ENCODE measurements at regions not wholly inside any gene's neighbourhood (a gene's known extent, or its start where the extent isn't known, plus 50 kb on each side); places are given as distances from the start of the nearest gene placed in this dataset.

DNA sequence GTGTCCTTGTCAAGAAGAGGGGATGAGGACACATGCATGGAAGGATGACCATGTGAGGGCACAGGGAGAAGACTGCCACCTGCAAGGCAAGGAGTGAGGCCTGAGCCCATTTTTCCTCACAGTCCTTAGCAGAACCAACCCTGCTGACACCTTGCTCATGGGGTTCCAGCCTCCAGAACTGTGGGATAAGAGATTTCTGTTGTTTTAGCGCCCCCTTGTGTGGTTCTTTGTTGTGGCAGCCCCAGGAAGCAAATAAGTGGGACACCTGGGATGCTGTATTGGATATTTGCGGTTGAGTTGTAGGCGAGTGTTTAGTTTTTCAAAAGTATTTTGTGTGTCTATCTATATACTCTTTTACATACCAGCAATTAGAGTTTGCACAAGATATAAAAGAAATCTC lies 206.4 kb downstream of the NXNL2 start:
- Histone ChIP-seq H3K36me3 (ENCODE audit: control insufficient read depth, insufficient read depth, low read length) (no peaks in the 10 kb centered on the region), H3K27me3 (ENCODE audit: control insufficient read depth, insufficient read depth, low read length) (no peaks in the 10 kb centered on the region), H3K27ac (ENCODE audit: low read length) (no peak overlapping the region), H3K4me1 (ENCODE audit: control insufficient read depth, insufficient read depth, low read length) (no peaks in the 10 kb centered on the region), H3K4me3 (ENCODE audit: low read depth in 2 of 2, low read length in 2 of 2) (no peak overlapping the region), H3K9me3 (ENCODE audit: control insufficient read depth, insufficient read depth, low read depth, low read length) (no peaks in the 10 kb centered on the region)
- TF ChIP-seq, protein P1, sequence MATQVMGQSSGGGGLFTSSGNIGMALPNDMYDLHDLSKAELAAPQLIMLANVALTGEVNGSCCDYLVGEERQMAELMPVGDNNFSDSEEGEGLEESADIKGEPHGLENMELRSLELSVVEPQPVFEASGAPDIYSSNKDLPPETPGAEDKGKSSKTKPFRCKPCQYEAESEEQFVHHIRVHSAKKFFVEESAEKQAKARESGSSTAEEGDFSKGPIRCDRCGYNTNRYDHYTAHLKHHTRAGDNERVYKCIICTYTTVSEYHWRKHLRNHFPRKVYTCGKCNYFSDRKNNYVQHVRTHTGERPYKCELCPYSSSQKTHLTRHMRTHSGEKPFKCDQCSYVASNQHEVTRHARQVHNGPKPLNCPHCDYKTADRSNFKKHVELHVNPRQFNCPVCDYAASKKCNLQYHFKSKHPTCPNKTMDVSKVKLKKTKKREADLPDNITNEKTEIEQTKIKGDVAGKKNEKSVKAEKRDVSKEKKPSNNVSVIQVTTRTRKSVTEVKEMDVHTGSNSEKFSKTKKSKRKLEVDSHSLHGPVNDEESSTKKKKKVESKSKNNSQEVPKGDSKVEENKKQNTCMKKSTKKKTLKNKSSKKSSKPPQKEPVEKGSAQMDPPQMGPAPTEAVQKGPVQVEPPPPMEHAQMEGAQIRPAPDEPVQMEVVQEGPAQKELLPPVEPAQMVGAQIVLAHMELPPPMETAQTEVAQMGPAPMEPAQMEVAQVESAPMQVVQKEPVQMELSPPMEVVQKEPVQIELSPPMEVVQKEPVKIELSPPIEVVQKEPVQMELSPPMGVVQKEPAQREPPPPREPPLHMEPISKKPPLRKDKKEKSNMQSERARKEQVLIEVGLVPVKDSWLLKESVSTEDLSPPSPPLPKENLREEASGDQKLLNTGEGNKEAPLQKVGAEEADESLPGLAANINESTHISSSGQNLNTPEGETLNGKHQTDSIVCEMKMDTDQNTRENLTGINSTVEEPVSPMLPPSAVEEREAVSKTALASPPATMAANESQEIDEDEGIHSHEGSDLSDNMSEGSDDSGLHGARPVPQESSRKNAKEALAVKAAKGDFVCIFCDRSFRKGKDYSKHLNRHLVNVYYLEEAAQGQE (IDR thresholded peaks at IDR 0.05; ENCODE audit: insufficient read depth in 1 of 2, low read depth in 2 of 2, low read length in 1 of 2) = no peak
- TF ChIP-seq SIN3A (IDR thresholded peaks at IDR 0.05; ENCODE audit: borderline replicate concordance, insufficient read depth, low read depth, low read length) (no peak), TCF7L2 (IDR thresholded peaks at IDR 0.05; ENCODE audit: low read depth, low read length) (no peak)
- TF ChIP-seq, protein P2, sequence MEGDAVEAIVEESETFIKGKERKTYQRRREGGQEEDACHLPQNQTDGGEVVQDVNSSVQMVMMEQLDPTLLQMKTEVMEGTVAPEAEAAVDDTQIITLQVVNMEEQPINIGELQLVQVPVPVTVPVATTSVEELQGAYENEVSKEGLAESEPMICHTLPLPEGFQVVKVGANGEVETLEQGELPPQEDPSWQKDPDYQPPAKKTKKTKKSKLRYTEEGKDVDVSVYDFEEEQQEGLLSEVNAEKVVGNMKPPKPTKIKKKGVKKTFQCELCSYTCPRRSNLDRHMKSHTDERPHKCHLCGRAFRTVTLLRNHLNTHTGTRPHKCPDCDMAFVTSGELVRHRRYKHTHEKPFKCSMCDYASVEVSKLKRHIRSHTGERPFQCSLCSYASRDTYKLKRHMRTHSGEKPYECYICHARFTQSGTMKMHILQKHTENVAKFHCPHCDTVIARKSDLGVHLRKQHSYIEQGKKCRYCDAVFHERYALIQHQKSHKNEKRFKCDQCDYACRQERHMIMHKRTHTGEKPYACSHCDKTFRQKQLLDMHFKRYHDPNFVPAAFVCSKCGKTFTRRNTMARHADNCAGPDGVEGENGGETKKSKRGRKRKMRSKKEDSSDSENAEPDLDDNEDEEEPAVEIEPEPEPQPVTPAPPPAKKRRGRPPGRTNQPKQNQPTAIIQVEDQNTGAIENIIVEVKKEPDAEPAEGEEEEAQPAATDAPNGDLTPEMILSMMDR (IDR thresholded peaks at IDR 0.05) = peak; percentile 54
- in situ Hi-C loops (cut with HindIII; ENCODE audit: low pct_unique_long_range_greater_than_20kb, low sequenced_read_pairs) (no loop called here), intact Hi-C loops (cut with micrococcal nuclease; ENCODE audit: unreplicated experiment) (no loop called here)
- POLR2A ChIA-PET = no interaction called here
- no TSS peak for BruUV-seq (replicated peaks)
- DNase-seq (ENCODE audit: low read depth, low spot score) (no peak), ATAC-seq (no peak)
- CTCF ChIA-PET = no interaction called here

DNA sequence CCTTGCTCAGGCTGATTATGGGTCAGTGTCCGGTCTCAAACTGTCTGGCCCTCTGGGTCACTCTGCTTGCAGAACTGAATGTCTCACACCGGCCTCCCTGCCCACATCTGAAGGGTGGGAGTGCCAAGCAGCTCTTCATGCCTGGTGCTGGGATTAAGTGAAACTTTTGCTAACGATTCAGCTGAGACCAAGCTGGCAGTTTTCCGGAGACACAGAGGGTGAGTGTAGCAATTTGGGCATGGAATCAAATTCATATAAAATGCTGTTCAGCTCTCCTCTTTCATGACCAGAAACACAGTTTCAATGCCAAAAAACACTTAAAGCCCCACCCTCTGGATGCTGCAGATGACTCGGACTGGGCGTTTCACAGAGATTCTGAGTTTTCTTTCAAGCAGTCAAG lies 207.5 kb downstream of the NXNL2 start:
- intact Hi-C loops (cut with micrococcal nuclease; ENCODE audit: unreplicated experiment) = no loop called here
- H3K27me3 ChIP-seq (ENCODE audit: control insufficient read depth, insufficient read depth, low read length) = no peaks in the 10 kb centered on the region
- no TSS peak for BruUV-seq (replicated peaks)
- no peaks in the 10 kb centered on the region for H3K4me1 ChIP-seq (ENCODE audit: control insufficient read depth, insufficient read depth, low read length)
- POLR2A ChIA-PET = no interaction called here
- no peak for ATAC-seq
- no peaks in the 10 kb centered on the region for H3K9me3 ChIP-seq (ENCODE audit: control insufficient read depth, insufficient read depth, low read depth, low read length)
- in situ Hi-C loops (cut with HindIII; ENCODE audit: low pct_unique_long_range_greater_than_20kb, low sequenced_read_pairs) = no loop called here
- DNase-seq (ENCODE audit: low read depth, low spot score) = no peak
- CTCF ChIA-PET = no interaction called here
- no peaks in the 10 kb centered on the region for H3K36me3 ChIP-seq (ENCODE audit: control insufficient read depth, insufficient read depth, low read length)
- no peak overlapping the region for H3K4me3 ChIP-seq (ENCODE audit: low read depth in 2 of 2, low read length in 2 of 2)
- TF ChIP-seq, protein P2 (IDR thresholded peaks at IDR 0.05) = no peak
- TF ChIP-seq, protein P1 (IDR thresholded peaks at IDR 0.05; ENCODE audit: insufficient read depth in 1 of 2, low read depth in 2 of 2, low read length in 1 of 2) = no peak
- TF ChIP-seq TCF7L2 (IDR thresholded peaks at IDR 0.05; ENCODE audit: low read depth, low read length) (no peak), POLR2AphosphoS5 (IDR thresholded peaks at IDR 0.05; ENCODE audit: low read depth, low read length) (no peak), SIN3A (IDR thresholded peaks at IDR 0.05; ENCODE audit: borderline replicate concordance, insufficient read depth, low read depth, low read length) (no peak)
- no peak overlapping the region for H3K27ac ChIP-seq (ENCODE audit: low read length)
